Kidney epithelial cell (primary cell): ENCODE measurements at regions not wholly inside any gene's neighbourhood (a gene's known extent, or its start where the extent isn't known, plus 50 kb on each side); places are given as distances from the start of the nearest gene placed in this dataset.
A peak's percentile ranks its signal among the peaks of the same experiment; 100 is the strongest.

Experiments used
- DNase-seq: peaks from one replicate; pipeline ENCODE4 v3.0.0-alpha.2; 2010; ENCODE audit warnings: low read depth
- H3K27me3 ChIP-seq: 2 replicates; pipeline ENCODE4 v1.6.0; 2011; ENCODE audit warnings: low read length; ENCODE audit not compliant: control insufficient read depth, insufficient read depth
- H3K36me3 ChIP-seq: 2 replicates; pipeline ENCODE4 v1.5.1; 2011; ENCODE audit warnings: low read length; ENCODE audit not compliant: control insufficient read depth, insufficient read depth
- H3K4me3 ChIP-seq: 2 replicates; pipeline ENCODE4 v1.5.1; 2011; ENCODE audit warnings: low read depth, mild to moderate bottlenecking, control low read depth, low read length
- CTCF ChIP-seq: IDR thresholded peaks from 2 replicates; pipeline ENCODE4 v1.5.1; 2011; ENCODE audit warnings: mild to moderate bottlenecking, moderate library complexity, low read length, control low read depth, inconsistent platforms; ENCODE audit not compliant: insufficient read depth, poor library complexity, severe bottlenecking

- no peak overlapping the region for H3K4me3 ChIP-seq
- H3K36me3 ChIP-seq: no peaks in the 10 kb centered on the region
- no peaks in the 10 kb centered on the region for H3K27me3 ChIP-seq
- no peak for TF ChIP-seq CTCF
- no peak for DNase-seq
These were observed 113.1 kb upstream of the TNC start for GRCh38 chr9:115230924-115231515.

GRCh38 chr9:115232181-115232774, 114.3 kb upstream of the TNC start:
- DNase-seq: no peak
- no peaks in the 10 kb centered on the region for H3K36me3 ChIP-seq
- H3K4me3 ChIP-seq: no peak overlapping the region
- no peak for TF ChIP-seq CTCF
- no peaks in the 10 kb centered on the region for H3K27me3 ChIP-seq

GRCh38 chr9:115234094-115234493, 116.1 kb upstream of the TNC start:
- no peak for TF ChIP-seq CTCF
- H3K27me3 ChIP-seq: no peaks in the 10 kb centered on the region
- H3K4me3 ChIP-seq: no peak overlapping the region
- DNase-seq: peak; percentile 89
- H3K36me3 ChIP-seq: no peaks in the 10 kb centered on the region

- Histone ChIP-seq H3K27me3 (no peaks in the 10 kb centered on the region), H3K4me3 (no peak overlapping the region), H3K36me3 (no peaks in the 10 kb centered on the region)
- no peak for TF ChIP-seq CTCF
- DNase-seq: no peak
These were observed 117.3 kb upstream of the TNC start for GRCh38 chr9:115235221-115235620.

GRCh38 chr9:115237385-115237998, 119.5 kb upstream of the TNC start:
- Histone ChIP-seq H3K4me3 (no peak overlapping the region), H3K27me3 (no peaks in the 10 kb centered on the region), H3K36me3 (no peaks in the 10 kb centered on the region)
- TF ChIP-seq CTCF: no peak
- no peak for DNase-seq
